DMS 273 (cell line): ENCODE measurements at regions not wholly inside any gene's neighbourhood (a gene's known extent, or its start where the extent isn't known, plus 50 kb on each side); places are given as distances from the start of the nearest gene placed in this dataset.
A peak's percentile ranks its signal among the peaks of the same experiment; 100 is the strongest.

Source experiments
- DNase-seq: peaks from one replicate; lab custom pipeline; 2025; ENCODE audit not compliant: unreplicated experiment; lab: John Stamatoyannopoulos, UW

DNA sequence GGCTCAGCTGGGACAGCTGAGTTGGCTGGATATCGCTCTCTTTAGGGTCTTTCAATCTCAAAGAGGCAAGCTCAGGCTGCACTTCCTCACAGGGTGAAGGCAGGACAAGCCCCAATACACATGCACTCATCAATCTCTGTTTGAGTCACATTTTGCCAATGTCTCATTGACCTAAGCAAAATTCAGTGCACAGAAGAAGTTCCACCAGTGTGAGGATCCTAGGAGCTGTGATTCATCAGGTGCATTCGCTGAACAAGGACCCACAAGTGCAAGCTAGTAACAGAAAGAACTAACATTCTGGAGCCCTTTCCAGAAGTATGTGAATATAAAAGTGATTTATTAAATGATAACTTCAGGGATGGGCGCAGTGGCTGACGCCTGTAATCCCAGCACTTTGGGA lies 477.2 kb downstream of the GPAM start:
- no peak for DNase-seq

DNA sequence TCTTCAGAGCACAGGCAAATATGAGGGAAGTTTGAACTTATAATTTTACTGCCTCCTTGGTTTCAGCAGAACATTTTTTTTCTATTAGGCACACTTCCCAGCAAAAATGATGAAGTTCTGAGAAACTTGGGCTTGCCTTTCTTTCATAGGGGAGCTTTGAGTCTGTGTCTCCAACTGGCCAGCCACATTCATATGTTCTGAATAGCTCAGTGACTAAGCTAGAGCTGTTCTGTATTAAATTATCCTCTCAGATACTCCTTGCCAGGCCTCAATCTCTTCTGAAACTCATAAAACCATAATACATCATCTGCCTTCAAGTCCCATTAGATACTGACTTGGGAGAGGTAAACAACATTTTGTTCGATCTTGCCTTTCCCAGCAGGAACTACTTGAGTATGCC lies 476.5 kb downstream of the GPAM start:
- DNase-seq, result no peak

DNA sequence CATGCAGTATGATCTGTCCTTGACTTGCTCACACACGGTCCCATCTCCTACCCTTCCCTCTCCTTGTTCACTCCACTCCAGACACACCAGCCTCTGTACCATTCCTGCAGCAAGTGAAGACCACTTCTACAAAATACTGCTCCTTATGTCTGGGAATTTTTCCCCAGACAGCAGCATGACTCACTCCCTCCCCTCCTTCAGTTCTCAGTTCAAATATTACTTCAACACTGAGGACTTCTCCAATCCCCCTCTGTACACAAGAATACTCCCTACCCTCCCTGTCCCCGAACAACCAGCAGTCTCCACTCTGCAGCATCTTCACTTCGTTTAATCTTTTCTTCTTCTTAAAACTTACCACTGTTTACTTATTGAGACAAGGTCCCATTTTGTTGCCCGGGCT lies 474.0 kb downstream of the GPAM start:
- DNase-seq, result no peak

DNA sequence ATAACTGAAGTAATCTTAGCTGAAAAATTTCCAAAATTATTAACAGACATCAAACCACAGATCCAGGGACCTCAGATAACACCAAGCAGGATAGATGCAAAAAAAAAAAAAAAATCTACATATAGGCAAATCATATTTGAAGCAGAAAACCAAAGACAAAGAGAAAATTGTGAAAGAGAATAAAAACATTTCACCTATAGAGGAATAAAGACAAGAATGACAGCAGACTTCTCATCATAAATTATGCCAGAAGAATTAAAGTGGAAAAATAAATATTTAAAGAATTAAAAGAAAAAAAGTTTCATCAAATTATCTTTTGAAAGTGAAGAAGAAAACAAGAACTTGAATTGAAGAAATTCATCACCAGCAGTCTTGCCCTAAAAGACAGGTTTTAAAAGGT lies 467.5 kb downstream of the GPAM start:
- DNase-seq, result no peak

DNA sequence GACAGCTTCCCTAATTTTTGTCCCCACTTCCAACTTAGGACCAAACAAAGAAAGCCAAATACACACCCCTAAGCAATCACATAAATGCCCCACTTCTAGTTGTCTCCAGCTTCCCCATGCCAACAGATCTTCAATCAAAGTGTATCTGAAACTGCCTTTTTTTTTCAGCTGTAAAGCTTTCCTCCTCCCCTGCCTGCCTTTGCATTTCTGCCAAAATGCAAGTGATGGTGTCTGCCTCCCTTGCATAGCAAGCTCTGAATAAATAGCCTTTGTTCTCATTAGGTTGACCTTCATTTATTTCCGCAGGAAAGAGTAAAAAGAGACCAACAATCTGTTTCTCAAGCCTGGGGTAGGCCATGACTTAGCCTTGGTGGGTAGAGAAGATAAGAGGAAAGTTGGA lies 459.4 kb downstream of the GPAM start:
- DNase-seq, result no peak

DNA sequence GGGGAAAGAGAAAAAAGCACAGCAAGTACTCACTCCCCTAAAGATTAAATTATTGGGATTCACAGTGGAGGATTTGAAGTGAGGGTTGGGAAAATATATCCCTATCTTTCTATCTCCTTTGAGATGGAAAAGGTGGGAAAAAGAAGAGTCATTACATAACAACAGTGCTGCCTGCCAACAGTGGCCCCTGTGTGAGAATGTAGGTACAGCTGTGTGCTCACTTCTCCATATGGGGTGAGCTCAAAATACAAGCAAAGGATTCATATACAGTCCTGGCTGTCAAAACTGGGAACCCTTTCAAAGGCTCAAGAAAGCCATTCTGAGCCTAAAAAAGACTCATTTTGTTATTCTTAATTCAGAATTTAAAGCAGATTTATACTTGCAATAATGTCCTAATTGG lies 458.5 kb downstream of the GPAM start:
- no peak for DNase-seq

DNA sequence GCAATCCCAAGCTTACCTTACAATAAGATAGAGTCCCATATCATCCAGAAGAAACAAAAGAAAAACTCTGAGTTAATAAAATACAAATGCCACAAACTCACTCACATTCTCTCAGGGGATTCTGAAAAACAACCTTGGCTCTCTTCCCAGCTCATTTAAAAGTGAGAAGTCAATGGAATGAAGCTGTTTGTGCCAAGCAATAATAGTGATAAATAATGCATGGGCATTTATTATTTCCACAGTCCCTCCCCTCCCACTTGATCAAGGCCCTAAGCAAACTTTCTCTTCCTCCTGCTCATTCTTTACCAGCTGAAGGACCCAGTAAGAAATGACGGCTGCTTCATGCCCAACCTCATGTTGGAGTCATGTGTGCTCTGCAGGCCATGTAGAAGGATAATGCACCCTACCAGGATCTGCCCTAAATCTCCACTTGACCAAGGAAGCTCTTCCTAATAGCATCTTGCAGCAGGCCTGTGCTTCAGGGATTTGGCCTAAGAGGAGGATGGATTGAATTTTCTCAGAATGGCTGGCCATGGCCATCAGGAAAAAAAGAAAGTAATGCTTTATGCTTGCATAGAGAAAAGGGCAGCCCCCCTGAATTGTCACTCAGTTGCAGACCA lies 451.3 kb downstream of the GPAM start:
- DNase-seq, result no peak

DNA sequence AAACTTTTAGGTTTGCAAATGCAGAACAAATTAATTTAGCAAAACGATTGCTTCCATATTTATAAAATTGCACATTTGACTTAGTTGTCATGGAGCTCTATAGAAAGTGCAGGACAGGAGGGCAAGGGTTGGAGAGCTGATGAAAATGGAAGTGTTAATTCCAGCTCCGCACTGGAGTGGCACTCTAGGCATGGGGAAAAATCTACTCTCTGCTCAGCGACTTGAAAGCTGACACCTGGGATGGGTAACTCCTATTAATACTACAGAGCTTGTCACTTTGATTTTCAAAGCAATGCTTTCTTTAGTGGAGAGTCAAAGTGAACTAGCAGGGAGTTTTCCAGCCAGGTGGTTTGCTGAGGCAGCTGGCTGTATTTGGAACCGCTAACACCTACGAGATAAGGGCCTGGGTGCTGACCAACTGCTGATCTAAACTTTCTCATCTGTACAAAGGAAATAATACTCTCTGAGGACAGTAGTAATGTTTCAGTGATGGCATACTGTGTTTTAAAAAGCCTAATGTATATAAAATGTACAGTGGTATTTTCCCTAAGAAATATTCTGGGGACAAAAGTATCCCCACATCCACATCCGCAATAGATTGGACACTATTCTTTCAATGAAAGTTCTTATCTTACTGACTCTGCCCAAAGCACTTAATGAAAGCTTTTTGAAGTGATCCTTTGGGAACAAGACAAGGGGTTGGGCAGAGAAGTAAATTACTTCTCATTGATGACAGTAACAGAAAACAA lies 444.3 kb downstream of the GPAM start:
- DNase-seq, result no peak

DNA sequence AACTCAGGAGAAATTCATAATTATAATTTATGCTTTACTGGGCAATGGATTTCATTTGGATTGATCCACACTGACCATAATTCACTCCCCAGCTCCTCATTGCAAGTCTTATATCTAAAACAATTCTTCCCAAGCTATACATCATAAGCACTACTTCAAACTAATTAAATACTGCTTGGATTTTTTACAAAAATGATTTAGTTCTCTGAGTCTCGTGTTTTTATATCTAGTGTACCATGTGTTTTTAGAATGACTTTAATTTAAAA lies 443.8 kb downstream of the GPAM start:
- no peak for DNase-seq

DNA sequence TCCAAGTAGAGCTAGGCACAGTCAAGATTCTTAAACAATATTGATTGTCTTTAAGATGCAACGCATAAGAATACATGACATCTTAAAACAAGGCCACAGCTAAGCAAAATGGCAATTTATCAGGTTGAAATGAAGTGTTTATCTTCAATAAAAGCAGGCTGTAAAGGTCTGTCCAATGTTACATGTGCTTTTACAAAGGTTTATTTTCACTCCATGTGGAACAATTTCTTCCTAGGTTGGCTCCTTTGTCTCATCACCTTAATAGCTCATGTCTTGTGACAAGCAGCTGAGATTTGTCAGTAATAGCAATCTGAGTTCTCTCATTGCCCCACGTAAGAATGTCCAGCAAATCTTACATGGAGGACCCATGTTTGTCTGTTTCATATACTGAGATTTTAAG lies 437.6 kb downstream of the GPAM start:
- DNase-seq, result no peak

DNA sequence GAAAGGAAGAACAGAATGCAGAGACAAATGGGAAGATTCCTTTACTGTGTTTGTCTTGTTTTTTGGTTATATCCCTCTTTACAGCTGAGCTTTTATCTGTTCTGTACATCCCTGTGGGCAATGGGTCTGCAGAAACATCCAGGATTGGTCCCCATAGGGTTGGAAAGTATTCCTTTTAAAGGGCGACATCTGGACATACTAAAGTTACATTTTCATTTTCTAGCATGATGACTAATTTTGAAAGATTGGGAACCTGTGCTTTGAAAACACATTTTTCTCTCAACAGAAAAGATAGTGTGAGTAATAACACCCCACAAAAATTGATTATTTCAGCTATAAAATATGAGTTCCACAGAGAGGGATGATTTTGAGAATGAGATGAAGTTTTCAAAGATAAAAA lies 435.8 kb downstream of the GPAM start:
- no peak for DNase-seq

DNA sequence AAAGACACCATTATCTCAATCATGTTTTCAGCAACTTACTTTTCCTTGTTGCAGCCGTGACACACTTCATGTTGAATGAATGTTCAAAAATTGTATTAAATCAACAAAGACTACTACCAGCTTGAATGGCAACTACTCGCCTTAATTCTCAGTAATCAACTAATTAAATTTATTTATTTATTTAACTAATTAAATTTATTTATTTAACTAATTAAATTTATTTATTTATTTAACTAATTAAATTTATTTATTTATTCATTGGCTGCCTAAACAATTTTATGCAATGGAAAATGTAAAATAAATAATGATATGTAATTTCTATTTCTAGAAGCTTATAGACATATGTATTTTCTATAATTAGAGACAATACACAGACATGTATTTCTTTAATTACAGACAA lies 435.4 kb downstream of the GPAM start:
- no peak for DNase-seq

DNA sequence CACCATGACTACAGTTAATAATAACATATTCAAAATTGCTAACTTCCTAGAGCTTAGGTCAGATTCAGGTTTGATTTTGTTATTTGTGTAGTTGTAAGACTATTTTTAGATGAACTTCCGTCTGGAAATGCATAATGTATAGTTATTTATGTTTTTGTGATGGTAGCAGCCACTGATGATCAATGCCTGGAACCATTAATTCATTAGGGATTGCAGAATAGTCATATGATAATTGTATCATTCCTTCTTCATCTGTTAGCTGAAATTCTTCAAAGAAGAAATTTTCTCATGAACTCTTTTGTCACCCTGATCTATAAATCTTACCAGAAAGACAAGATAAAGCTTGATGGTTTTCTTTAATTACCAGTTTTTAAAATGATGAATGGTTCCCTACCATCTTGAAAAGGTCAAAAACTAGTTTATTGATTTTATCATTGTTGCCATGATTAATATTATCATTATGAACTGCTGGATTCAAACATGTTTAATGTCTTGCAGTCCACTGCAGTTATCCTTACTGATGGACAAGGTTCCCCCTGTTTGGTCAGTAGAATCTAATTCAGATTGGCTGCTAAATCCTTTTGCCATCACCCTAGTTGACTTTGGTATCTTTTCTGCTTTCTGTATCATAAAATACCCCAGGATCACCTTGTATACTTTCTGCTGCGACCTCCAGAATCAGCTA lies 433.3 kb downstream of the GPAM start:
- DNase-seq, result no peak

DNA sequence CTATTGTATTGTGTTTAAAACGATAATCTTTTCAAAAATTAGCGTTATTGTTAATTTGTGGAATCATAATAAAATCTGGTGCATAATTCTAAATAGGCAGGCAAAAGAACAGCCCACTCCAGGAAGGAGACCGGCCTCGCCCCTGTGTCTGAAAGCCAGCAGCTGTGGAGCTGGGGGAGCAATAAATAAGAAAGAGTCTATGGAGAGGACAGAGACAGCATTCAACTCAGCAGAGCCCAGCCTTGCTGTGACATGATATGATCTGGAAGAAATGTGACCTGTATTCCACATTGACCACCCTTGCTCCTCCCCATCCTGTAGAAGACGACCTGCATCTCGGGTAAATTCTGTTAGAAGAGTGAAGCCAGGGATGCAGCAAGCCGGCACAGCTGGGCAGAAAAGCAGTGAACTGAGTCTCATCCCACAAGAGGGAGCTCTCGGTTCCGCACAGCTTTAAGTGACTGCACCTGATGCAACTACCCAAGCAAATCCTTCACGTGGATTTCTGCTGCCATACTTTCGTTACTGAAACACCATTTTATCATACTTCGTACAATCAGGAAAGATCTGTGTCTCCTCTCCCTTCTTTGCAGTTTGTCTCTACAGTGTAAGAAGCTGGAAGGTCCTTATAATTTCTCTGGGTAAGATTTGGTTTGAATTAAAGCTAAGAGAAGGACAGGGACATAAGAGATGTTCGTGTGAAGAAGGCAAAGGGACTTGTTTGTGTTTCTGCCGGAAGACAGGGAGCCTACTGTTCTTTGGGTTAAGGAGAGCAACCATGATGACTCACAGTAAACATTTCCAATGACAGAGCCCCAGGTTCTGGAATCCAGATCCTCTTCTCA lies 427.1 kb downstream of the GPAM start:
- DNase-seq, result peak; percentile 46

DNA sequence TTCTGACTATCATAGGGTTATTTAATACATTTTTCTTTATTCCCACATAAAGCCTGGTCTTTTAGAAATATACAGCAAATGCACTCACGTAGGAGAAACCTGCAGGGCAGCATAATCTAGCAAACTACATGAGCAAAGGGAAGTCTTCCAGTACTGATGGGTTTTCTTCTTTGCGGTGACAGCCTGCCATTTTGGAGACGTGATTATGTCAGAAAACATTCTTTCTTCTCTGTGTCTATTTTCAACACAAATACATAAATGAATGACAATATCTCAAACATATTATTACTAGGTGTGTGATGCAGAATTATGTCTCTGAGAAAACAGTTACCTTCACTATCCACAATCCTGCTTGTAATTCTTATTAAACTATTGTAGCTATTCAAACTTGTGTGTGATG lies 425.0 kb downstream of the GPAM start:
- no peak for DNase-seq

DNA sequence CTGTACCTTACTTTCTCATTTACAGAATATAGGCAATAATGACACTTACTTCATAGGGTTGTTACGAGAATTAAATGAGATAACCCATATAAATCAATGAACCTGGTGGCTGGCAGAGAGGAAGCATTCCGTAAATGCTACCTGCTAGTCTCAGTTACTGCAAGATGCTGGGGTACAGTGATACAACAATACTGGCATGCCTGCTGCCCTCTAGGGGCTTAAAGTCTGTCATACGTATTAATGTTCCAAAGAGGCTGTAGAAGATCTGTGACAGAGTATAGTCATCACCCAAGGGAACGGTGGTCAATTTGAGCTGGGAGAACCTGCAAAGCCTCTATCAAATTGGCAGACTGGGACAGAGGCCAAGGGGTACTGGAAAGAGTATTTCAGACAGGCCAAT lies 421.5 kb downstream of the GPAM start:
- DNase-seq, result no peak

DNA sequence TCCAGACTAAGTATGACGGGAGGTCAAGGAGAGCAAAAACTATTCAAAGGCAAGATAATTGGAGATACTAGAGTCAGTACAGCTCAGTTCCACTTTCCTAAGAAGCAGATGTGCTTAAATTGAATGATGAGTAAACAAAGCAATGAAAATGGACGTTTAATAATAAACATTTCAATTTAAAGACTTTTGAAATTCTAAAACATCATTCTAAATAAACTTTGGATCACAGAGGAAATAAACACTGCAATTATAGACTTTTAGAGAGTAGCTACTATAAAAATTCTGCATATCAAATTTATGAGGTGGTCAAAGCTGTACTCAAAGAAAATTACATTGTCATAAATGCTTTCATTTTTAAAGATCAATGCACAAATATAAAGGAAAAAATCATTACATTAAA lies 418.3 kb downstream of the GPAM start:
- no peak for DNase-seq

DNA sequence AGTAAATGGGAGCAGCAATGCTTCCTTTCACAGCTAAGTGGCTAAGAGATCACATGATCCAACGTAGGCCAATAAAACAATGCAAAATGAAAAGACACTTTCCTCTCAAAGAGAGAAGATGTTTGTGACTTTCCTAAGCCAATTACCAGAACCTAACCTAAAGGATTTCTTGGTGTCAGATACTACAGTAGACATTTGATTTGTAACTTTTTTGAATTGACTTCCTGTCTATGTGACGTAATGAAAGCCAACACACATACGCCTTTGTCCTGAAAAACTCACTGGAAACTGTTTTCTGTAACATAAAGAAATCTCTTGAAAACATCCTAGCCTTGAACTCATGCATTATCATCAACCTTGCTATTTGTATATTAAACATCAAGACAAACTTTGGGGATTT lies 417.1 kb downstream of the GPAM start:
- DNase-seq, result no peak

DNA sequence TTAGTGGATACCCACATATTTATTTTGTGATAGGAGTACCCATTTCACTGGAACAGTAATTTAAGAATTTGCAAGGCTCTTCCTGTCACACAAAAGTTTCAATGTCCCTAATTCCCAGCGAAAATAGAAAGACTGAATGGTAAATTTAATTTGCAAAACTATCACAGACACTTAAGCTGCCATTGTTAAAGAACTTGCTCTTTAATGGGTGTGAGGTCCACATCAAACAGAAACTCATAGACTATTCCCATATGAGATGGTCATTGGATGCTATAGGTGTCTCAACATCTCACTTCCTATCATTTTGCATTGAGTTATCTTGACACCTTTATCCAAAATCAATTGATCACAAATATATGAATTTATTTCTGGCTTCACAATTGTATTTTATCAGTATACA lies 415.9 kb downstream of the GPAM start:
- no peak for DNase-seq

DNA sequence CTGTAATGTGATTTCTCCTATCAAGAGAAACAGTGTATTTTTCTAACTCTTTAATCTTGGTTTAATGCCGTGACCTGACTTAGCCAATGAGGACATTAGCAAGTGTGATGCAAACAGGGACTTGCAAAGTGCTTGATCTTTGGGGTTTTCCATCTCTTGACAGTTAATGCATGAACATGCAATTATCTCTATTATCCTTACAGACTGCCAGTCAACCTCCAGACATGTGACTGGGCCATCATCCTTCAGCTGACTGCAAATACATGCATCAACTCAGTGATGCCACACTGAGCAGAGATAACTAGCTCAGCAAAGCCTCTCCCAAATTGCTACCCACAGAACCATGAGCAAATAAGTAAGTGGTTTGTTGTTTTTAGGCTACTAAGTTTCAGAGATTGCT lies 409.6 kb downstream of the GPAM start:
- DNase-seq, result no peak

DNA sequence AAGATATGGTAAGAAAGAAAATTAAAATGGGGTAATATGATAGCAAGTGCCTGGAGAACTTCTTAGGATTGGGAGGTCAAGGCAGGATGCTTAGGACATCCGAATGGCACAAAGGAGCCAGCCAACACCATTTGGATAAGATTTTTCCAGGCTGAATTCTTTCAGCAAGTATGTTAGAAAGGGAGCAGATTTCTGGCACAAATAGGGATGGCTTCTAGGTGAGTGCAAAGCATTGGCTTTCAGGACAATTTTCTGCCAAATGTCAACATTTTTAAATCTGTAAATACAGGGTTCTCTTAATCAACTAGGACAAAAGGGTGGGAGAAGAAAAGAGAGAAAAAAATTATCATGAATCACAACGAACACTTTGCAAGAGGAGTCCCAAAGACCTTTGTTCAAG lies 409.1 kb downstream of the GPAM start:
- no peak for DNase-seq

DNA sequence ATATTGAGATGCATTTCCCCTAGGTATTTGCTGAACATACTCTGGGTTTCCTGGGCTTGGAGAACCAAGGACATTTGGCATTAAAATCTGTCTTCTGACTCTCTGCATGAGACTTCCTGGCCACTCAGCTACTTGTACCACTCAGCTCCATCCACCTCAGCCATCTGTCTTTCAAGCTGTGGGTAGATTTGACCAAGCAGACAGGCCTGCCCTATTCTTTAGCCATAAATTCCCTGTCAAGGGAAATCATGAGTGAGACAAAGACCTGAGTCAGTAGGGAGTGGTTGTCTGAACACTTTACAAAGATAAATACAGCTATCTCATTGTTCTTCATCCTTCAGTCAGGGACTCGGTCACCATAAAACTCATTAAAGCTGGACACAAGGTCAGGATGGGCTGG lies 399.1 kb downstream of the GPAM start:
- DNase-seq, result no peak
